ENCODE measurements at regions not wholly inside any gene's neighbourhood (a gene's known extent, or its start where the extent isn't known, plus 50 kb on each side); places are given as distances from the start of the nearest gene placed in this dataset.

- H3K36me3 ChIP-seq = no peaks in the 10 kb centered on the region
- H3K4me2 ChIP-seq = no peak overlapping the region
- H3K4me1 ChIP-seq = peaks cover 16% of the 10 kb centered on the region
- H4K20me1 ChIP-seq = no peaks in the 10 kb centered on the region
- no peak for TF ChIP-seq Cebpa-rat (IDR thresholded peaks at IDR 0.05)
- H3K9ac ChIP-seq = no peak overlapping the region
- no peaks in the 10 kb centered on the region for H3K27me3 ChIP-seq
- H3K9me3 ChIP-seq = peaks cover 13% of the 10 kb centered on the region
- no peak overlapping the region for H3K4me3 ChIP-seq
- H3K27ac ChIP-seq = no peak overlapping the region
Observed at GRCh38 chr7:22659741-22660140, 67.3 kb upstream of the IL6 start.

DNA sequence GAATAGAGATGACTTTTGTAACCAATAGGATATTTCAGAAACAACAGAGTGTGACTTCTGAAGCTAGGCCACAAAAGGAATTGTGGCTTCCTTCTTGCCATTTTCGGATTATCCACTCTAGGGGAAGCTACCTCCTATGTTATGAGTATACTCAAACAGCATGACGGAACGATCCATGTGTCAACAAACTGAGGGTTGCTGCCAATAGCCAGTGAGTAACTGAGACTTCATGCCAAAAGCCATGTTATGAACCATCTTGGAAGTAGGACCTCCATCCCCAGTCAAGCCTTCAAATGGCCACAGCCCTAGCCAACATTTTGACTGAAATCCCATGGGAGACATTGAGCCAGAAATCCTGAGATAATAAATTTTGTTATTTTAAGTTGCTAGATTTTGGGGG lies 69.0 kb upstream of the IL6 start:
- H3K27ac ChIP-seq = no peak overlapping the region
- H3K4me2 ChIP-seq = no peak overlapping the region
- TF ChIP-seq Cebpa-rat (IDR thresholded peaks at IDR 0.05) = no peak
- H3K36me3 ChIP-seq = no peaks in the 10 kb centered on the region
- no peaks in the 10 kb centered on the region for H3K27me3 ChIP-seq
- H3K4me3 ChIP-seq = no peak overlapping the region
- no peak overlapping the region for H3K9ac ChIP-seq
- no peaks in the 10 kb centered on the region for H4K20me1 ChIP-seq
- peaks cover 12% of the 10 kb centered on the region; the same call in 1 of the 2 replicates for H3K9me3 ChIP-seq
- peaks cover 16% of the 10 kb centered on the region for H3K4me1 ChIP-seq

DNA sequence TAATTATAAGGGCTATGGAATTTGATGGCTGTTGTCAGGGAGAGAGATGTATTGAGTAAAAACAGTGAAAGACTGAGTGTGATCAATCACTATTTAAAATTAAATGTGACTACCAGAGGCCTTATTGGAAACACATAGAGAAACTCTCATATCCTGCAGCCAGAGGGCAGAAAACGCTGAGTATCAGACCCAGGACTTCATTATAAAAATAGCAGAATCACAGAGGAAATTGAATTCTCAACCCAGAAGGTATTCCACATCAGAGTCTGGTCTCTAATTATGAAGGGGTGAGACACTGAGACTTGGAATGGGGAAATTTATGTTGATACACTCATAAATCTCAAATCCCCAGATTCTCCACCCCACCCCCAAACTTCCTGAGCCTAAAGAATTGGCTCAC lies 69.5 kb upstream of the IL6 start:
- Histone ChIP-seq H4K20me1 (no peaks in the 10 kb centered on the region), H3K9me3 (peaks cover 12% of the 10 kb centered on the region; the same call in 1 of the 2 replicates), H3K4me2 (no peak overlapping the region), H3K36me3 (no peaks in the 10 kb centered on the region), H3K4me1 (peaks cover 10% of the 10 kb centered on the region), H3K27me3 (no peaks in the 10 kb centered on the region), H3K4me3 (no peak overlapping the region), H3K27ac (no peak overlapping the region), H3K9ac (no peak overlapping the region)
- TF ChIP-seq Cebpa-rat (IDR thresholded peaks at IDR 0.05) = no peak

- no peak for TF ChIP-seq Cebpa-rat (IDR thresholded peaks at IDR 0.05)
- Histone ChIP-seq H3K4me3 (no peak overlapping the region), H3K9ac (no peak overlapping the region), H3K27ac (no peak overlapping the region), H4K20me1 (no peaks in the 10 kb centered on the region), H3K4me1 (no peaks in the 10 kb centered on the region), H3K9me3 (peaks cover 12% of the 10 kb centered on the region; the same call in 1 of the 2 replicates), H3K4me2 (no peak overlapping the region), H3K36me3 (no peaks in the 10 kb centered on the region), H3K27me3 (no peaks in the 10 kb centered on the region)
Observed at GRCh38 chr7:22655781-22656180, 71.2 kb upstream of the IL6 start.

- no peaks in the 10 kb centered on the region for H3K4me1 ChIP-seq
- H3K9me3 ChIP-seq = peaks cover 12% of the 10 kb centered on the region; the same call in 1 of the 2 replicates
- TF ChIP-seq Cebpa-rat (IDR thresholded peaks at IDR 0.05) = no peak
- H3K4me3 ChIP-seq = no peak overlapping the region
- H3K27ac ChIP-seq = no peak overlapping the region
- H3K4me2 ChIP-seq = no peak overlapping the region
- H3K36me3 ChIP-seq = no peaks in the 10 kb centered on the region
- H3K27me3 ChIP-seq = no peaks in the 10 kb centered on the region
- H4K20me1 ChIP-seq = no peaks in the 10 kb centered on the region
- H3K9ac ChIP-seq = no peak overlapping the region
Observed at GRCh38 chr7:22654831-22655230, 72.2 kb upstream of the IL6 start.

DNA sequence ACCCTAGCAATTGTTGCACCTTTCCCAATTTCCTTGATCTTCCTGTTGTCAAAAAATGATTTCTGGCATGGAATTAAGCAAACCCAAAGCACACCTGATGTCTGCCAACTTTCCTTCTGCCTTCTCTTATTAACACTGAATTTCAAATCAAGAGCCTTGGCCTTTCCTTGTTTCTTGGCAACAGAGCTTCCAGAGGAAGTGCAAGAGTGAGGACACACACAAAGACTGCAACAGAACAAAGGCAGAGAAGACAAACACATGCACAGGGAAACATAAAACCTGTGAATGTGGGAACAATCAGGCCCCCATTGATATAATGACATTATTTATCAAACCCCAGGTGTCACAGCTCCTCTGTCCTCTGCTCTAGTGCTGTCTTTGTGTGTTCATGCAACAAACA lies 73.0 kb upstream of the IL6 start:
- no peak overlapping the region for H3K4me2 ChIP-seq
- H4K20me1 ChIP-seq = no peaks in the 10 kb centered on the region
- H3K4me3 ChIP-seq = no peak overlapping the region
- TF ChIP-seq Cebpa-rat (IDR thresholded peaks at IDR 0.05) = no peak
- H3K27me3 ChIP-seq = no peaks in the 10 kb centered on the region
- peaks cover 12% of the 10 kb centered on the region; the same call in 1 of the 2 replicates for H3K9me3 ChIP-seq
- H3K9ac ChIP-seq = no peak overlapping the region
- H3K27ac ChIP-seq = no peak overlapping the region
- no peaks in the 10 kb centered on the region for H3K4me1 ChIP-seq
- no peaks in the 10 kb centered on the region for H3K36me3 ChIP-seq

- Histone ChIP-seq H4K20me1 (no peaks in the 10 kb centered on the region), H3K4me3 (no peak overlapping the region), H3K4me2 (no peak overlapping the region), H3K27me3 (no peaks in the 10 kb centered on the region), H3K27ac (no peak overlapping the region), H3K4me1 (no peaks in the 10 kb centered on the region), H3K36me3 (no peaks in the 10 kb centered on the region), H3K9me3 (peaks cover 35% of the 10 kb centered on the region), H3K9ac (no peak overlapping the region)
- TF ChIP-seq Cebpa-rat (IDR thresholded peaks at IDR 0.05) = no peak
Observed at GRCh38 chr7:22651534-22652243, 75.3 kb upstream of the IL6 start.

DNA sequence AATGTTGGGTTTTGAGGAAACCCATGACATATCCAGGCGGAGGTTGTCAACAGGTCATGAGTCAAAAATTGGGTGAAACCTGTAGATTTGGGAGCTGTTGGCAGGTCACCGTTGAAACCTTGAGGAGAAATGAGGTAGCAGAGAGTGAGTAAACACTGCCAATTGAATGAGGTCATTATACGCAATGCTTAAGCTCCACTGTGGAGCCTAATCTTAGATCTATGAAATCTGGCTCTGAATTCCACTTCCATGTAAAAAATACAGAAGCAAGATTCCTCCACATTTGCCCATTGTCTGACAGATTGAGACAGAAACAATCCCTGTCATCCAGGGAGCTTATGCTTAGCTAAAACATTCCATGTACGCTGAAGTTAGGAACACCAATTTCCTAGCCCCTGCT lies 76.0 kb upstream of the IL6 start:
- no peak overlapping the region for H3K4me2 ChIP-seq
- H3K9me3 ChIP-seq = peaks cover 40% of the 10 kb centered on the region
- no peaks in the 10 kb centered on the region for H3K4me1 ChIP-seq
- H3K4me3 ChIP-seq = no peak overlapping the region
- no peak overlapping the region for H3K9ac ChIP-seq
- TF ChIP-seq Cebpa-rat (IDR thresholded peaks at IDR 0.05) = no peak
- no peaks in the 10 kb centered on the region for H3K36me3 ChIP-seq
- H4K20me1 ChIP-seq = no peaks in the 10 kb centered on the region
- no peak overlapping the region for H3K27ac ChIP-seq
- H3K27me3 ChIP-seq = no peaks in the 10 kb centered on the region

DNA sequence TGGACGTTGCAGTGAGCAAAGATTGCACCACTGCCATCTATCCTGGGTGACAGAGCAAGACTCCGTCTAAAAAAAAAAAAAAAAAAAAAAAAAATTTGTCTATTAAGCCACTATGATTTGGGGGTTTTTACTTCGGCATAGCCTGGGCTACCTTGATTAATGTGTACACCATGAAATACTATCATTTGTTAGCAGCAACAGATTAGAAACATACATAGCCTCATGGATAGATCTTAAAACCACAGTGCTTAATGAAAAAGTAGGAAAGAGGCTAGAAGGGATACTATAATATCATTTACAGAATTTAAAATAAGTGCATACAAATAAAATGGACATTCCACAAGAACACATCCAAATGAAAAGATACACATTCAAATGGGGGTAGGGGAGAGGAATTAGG lies 77.3 kb upstream of the IL6 start:
- Histone ChIP-seq H4K20me1 (no peaks in the 10 kb centered on the region), H3K36me3 (no peaks in the 10 kb centered on the region), H3K4me2 (no peak overlapping the region), H3K9ac (no peak overlapping the region), H3K9me3 (peaks cover 49% of the 10 kb centered on the region), H3K4me1 (no peaks in the 10 kb centered on the region), H3K27ac (no peak overlapping the region), H3K27me3 (no peaks in the 10 kb centered on the region), H3K4me3 (no peak overlapping the region)
- TF ChIP-seq Cebpa-rat (IDR thresholded peaks at IDR 0.05) = no peak

- no peak for TF ChIP-seq Cebpa-rat (IDR thresholded peaks at IDR 0.05)
- H3K9me3 ChIP-seq = peaks cover 57% of the 10 kb centered on the region
- H3K36me3 ChIP-seq = peaks cover 3% of the 10 kb centered on the region; the same call in 1 of the 2 replicates
- H3K27me3 ChIP-seq = no peaks in the 10 kb centered on the region
- H3K4me1 ChIP-seq = no peaks in the 10 kb centered on the region
- H3K27ac ChIP-seq = no peak overlapping the region
- H3K9ac ChIP-seq = no peak overlapping the region
- no peak overlapping the region for H3K4me2 ChIP-seq
- H3K4me3 ChIP-seq = no peak overlapping the region
- no peaks in the 10 kb centered on the region for H4K20me1 ChIP-seq
Observed at GRCh38 chr7:22647451-22648257, 79.3 kb upstream of the IL6 start.

All from BLaER1 (cell line).